ENCODE measurements at regions not wholly inside any gene's neighbourhood (a gene's known extent, or its start where the extent isn't known, plus 50 kb on each side); places are given as distances from the start of the nearest gene placed in this dataset.

GRCh38 chr7:144903201-144903600 lies 67.3 kb upstream of the TPK1 start:
- TF ChIP-seq CTCF (IDR thresholded peaks at IDR 0.05; ENCODE audit: poor library complexity, severe bottlenecking) = no peak
- TF ChIP-seq RAD21 (conservative IDR thresholded peaks at IDR 0.05) = no peak
- no peak for TF ChIP-seq REST (IDR thresholded peaks at IDR 0.05; ENCODE audit: borderline replicate concordance)
- TF ChIP-seq EZH2 (IDR thresholded peaks at IDR 0.05; ENCODE audit: borderline replicate concordance, insufficient read depth, low read length, poor library complexity, severe bottlenecking) = no peak
- TF ChIP-seq POLR2AphosphoS5 (IDR thresholded peaks at IDR 0.05) = no peak
- no peak for TF ChIP-seq TAF1 (IDR thresholded peaks at IDR 0.05; ENCODE audit: low read depth)
- no peak for TF ChIP-seq SMC3 (conservative IDR thresholded peaks at IDR 0.05; ENCODE audit: poor library complexity)
- TF ChIP-seq EP300 (conservative IDR thresholded peaks at IDR 0.05; ENCODE audit: poor library complexity, severe bottlenecking) = no peak

Measured in neural cell (in vitro differentiated cells).